Neural cell (in vitro differentiated cells): ENCODE measurements at regions not wholly inside any gene's neighbourhood (a gene's known extent, or its start where the extent isn't known, plus 50 kb on each side); places are given as distances from the start of the nearest gene placed in this dataset.

ENCODE experiments used
- CTCF ChIP-seq: fragments of 450-650 bp; IDR thresholded peaks from 2 replicates; pipeline ENCODE4 v1.5.1; 2014; ENCODE audit warnings: antibody characterized with exemption, mild to moderate bottlenecking, moderate library complexity; ENCODE audit not compliant: poor library complexity, severe bottlenecking
- EP300 ChIP-seq: fragments of 450-650 bp; conservative IDR thresholded peaks from 2 replicates; pipeline ENCODE4 v1.6.1; 2014; ENCODE audit warnings: antibody characterized with exemption, mild to moderate bottlenecking, moderate library complexity; ENCODE audit not compliant: poor library complexity, severe bottlenecking
- EZH2 ChIP-seq: fragments of 200-600, 300-800 bp; shearing (Covaris generic), sonication (generic); IDR thresholded peaks from 2 replicates; pipeline ENCODE4 v1.6.1; 2014; ENCODE audit warnings: antibody characterized with exemption, low read length, borderline replicate concordance, mild to moderate bottlenecking; ENCODE audit not compliant: insufficient read depth, poor library complexity, severe bottlenecking
- MXI1 ChIP-seq: fragments of 450-650 bp; conservative IDR thresholded peaks from 2 replicates; pipeline ENCODE4 v1.6.1; 2014; ENCODE audit warnings: antibody characterized with exemption, mild to moderate bottlenecking; ENCODE audit not compliant: poor library complexity, severe bottlenecking
- POLR2AphosphoS5 ChIP-seq: IDR thresholded peaks from 2 replicates; pipeline ENCODE4 v1.6.1; 2012
- RAD21 ChIP-seq: fragments of 450-650 bp; conservative IDR thresholded peaks from 2 replicates; pipeline ENCODE4 v1.6.1; 2014; ENCODE audit warnings: antibody characterized with exemption, mild to moderate bottlenecking, moderate library complexity
- SMC3 ChIP-seq: fragments of 450-650 bp; conservative IDR thresholded peaks from 2 replicates; pipeline ENCODE4 v1.6.1; 2014; ENCODE audit warnings: antibody characterized with exemption, mild to moderate bottlenecking, moderate library complexity; ENCODE audit not compliant: poor library complexity
- TAF1 ChIP-seq: IDR thresholded peaks from 2 replicates; pipeline ENCODE4 v1.6.1; 2012; ENCODE audit warnings: low read depth
- TF ChIP-seq, protein P1 (sequence below): IDR thresholded peaks from 2 replicates; pipeline ENCODE4 v1.6.1; 2012; ENCODE audit warnings: borderline replicate concordance

GRCh38 chr9:2390028-2390427, 231.6 kb upstream of the VLDLR start:
- TF ChIP-seq CTCF (no peak), SMC3 (no peak), EP300 (no peak), EZH2 (no peak), RAD21 (no peak), POLR2AphosphoS5 (no peak), TAF1 (no peak), MXI1 (no peak)
- TF ChIP-seq, protein P1, sequence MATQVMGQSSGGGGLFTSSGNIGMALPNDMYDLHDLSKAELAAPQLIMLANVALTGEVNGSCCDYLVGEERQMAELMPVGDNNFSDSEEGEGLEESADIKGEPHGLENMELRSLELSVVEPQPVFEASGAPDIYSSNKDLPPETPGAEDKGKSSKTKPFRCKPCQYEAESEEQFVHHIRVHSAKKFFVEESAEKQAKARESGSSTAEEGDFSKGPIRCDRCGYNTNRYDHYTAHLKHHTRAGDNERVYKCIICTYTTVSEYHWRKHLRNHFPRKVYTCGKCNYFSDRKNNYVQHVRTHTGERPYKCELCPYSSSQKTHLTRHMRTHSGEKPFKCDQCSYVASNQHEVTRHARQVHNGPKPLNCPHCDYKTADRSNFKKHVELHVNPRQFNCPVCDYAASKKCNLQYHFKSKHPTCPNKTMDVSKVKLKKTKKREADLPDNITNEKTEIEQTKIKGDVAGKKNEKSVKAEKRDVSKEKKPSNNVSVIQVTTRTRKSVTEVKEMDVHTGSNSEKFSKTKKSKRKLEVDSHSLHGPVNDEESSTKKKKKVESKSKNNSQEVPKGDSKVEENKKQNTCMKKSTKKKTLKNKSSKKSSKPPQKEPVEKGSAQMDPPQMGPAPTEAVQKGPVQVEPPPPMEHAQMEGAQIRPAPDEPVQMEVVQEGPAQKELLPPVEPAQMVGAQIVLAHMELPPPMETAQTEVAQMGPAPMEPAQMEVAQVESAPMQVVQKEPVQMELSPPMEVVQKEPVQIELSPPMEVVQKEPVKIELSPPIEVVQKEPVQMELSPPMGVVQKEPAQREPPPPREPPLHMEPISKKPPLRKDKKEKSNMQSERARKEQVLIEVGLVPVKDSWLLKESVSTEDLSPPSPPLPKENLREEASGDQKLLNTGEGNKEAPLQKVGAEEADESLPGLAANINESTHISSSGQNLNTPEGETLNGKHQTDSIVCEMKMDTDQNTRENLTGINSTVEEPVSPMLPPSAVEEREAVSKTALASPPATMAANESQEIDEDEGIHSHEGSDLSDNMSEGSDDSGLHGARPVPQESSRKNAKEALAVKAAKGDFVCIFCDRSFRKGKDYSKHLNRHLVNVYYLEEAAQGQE = no peak
